T-helper 2 cell treated with Interferon-gamma antibody and Interleukin-4, amounts not matched to agents 100 ng/mL and 5 ng/mL, for 36 hours (primary cell): ENCODE measurements at regions not wholly inside any gene's neighbourhood (a gene's known extent, or its start where the extent isn't known, plus 50 kb on each side); places are given as distances from the start of the nearest gene placed in this dataset.

Experiments used
- intact Hi-C: fragments of 100-400 bp; cut with micrococcal nuclease; formaldehyde crosslinking; loops from one replicate; pipeline ENCODE4 v1.15.1; 2023

DNA sequence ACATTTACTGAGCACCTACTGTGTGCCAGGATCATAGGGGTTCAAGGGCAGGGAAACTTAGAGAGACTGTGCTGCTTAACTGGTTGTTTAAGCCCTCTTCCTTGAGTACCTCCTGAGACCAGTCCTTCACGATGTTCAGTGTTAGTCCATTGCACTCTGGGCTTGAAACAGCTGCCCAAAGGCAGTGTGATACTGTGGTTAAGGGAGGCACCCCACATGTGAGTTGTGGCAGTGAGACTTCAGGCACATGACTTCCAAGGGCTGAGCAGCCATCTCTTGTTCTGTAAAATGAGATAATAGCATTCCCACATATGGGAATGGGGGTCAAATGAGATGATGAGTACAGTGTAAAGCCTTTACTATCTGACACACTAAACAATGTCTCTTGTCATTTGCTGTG, 75.1 kb downstream of the LINGO1 start:
- intact Hi-C loops: no loop called here

DNA sequence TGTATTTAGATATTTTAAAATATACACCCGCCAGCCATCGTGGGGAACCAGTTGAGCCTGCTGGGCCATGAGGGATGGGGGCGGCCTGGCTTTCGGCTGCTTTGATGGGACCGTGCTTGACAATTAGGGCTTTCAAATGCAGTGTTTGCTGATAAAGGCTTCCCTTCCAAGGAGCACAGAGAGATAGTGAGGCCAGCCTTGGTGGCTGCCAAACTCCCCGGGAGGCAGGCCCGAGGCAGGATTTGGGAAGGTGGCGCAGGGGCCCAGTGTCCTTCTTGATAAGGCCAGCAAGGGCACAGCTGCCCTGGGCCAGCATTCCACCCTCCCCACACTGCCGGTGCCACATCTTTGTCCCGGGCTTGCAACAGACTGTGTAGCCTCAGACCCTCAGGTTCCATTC, 75.6 kb downstream of the LINGO1 start:
- intact Hi-C loops: no loop called here

DNA sequence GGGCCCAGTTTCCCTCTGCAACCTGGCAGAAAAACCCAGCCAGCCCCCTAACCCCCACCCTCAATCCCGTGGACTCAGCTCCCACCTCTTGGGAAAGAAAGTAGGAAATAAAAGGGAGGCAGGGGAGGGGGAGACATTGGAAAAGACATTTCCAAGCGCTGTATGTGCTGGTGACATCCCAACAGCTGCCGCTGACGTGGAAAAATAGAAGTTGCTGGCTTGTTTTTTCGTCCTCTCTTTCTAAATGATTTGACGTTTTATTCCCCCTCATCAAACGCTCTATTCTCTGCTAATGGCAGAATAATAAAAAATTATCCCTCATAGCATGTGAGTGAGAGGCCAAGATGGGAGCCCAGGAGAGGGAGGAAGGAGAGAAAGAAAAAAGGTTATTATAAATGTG, 76.1 kb downstream of the LINGO1 start:
- intact Hi-C loops: no loop called here

DNA sequence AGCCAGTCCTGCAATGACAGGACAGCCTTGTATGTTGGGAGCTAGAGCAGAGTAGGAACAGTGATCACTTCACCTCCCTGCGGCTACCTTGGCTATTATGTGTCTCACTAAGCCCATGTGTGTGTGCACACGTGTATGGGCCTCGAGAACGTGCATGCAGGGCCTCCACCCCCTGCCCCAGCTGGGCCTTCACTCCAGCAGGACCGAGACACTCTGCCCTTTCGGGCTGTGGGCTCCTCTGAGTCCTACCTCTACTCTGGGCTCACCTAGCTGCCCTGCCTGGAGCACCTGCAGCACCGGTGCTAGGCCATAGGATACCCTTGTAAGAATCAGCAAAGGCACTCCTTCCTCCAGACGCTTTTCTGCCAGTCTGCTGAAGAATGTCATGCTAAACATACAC, 77.5 kb downstream of the LINGO1 start:
- intact Hi-C loops: no loop called here

DNA sequence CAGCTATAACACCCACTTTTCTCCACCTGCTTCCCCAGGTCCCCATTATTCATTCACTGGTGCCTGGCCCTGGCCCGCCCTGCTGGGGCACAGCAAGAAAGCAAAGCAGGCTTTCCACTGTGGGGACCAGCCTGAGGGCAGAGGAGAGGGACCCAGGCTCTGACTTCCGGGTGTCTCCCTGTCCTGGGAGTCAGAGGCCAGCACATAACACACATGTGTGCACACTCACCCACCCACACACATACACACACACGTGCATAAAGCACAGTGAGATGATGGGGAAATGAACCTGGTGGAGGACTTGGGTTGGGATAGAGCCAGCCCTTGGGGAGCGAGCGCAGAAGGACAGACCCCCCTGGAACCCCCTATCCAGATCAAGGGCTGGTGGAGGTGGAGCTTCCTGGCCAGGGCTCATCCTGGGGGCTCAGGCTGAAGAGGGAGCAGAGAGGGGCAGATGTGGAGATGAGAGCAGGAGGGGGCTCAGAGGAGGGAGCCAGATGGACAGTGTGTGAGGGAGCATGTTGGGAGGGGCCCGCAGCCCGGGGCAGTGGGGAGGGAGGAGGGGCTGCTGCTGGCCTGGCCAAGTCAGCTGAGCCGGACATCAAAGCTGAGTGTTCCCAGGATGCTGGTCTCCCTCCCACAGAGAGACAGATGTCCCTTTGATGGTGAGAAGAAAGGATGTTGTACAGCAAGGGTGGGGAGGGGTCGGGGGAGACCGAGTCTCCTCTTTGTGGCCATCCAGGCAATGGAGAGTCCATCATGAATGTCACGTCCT, 78.2 kb downstream of the LINGO1 start:
- intact Hi-C loops: no loop called here

DNA sequence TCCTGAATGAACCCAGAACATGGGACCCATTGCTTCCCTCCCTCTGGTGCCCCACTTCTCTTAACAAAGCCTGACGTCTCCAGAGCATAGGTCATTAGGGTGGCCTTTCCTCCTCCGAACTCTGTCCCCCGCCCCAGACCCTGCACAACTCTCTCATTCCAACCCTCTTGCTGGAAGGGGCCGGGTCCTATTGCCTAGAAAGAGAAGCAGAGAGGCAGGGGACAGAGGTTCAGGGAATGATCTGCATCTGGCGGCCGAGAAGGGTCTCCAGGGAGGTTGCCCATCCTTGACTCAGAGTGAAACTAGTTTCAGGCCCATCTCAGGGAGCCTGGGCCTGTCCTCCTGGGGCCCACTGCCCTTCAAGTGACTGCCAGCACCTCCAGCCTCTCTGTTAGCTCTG, 79.0 kb downstream of the LINGO1 start:
- intact Hi-C loops: no loop called here

DNA sequence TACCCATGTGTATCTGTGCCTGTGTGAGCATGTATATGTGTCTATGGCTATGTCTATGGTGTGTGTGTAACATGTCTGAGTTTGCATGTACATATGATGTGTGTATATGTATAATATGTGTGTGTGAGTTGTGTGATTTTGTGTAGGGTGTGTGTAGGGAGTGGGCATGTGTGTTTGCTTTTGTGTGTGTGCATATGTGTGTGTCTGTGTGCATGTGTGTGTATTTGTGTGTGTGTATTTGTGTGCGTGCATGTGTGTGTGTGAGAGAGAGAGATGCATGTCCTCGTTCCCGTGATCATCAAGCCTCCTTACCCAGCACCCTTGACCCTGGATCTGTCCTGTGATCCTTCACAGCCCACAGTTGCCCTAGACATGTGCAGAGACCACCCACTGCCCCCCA, 79.5 kb downstream of the LINGO1 start:
- intact Hi-C loops: no loop called here

DNA sequence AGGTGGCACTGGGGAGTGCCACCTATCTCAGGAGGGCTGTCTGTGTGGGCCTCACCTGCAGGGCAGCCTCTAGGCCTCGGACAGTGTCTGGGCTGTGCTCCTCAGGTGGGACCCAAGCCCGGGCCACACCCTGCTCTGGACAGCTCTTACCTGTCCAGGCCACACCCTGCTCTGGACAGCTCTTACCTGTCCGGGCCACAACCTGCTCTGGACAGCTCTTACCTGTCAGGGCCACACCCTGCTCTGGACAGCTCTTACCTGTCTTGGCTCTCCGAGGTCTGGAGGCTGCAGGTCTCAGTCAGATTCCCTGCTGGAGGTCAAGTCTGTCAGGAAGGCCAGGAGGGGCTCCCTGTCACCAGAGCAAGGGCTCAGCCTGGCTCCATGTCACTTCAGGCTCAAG, 80.6 kb downstream of the LINGO1 start:
- intact Hi-C loops: no loop called here

DNA sequence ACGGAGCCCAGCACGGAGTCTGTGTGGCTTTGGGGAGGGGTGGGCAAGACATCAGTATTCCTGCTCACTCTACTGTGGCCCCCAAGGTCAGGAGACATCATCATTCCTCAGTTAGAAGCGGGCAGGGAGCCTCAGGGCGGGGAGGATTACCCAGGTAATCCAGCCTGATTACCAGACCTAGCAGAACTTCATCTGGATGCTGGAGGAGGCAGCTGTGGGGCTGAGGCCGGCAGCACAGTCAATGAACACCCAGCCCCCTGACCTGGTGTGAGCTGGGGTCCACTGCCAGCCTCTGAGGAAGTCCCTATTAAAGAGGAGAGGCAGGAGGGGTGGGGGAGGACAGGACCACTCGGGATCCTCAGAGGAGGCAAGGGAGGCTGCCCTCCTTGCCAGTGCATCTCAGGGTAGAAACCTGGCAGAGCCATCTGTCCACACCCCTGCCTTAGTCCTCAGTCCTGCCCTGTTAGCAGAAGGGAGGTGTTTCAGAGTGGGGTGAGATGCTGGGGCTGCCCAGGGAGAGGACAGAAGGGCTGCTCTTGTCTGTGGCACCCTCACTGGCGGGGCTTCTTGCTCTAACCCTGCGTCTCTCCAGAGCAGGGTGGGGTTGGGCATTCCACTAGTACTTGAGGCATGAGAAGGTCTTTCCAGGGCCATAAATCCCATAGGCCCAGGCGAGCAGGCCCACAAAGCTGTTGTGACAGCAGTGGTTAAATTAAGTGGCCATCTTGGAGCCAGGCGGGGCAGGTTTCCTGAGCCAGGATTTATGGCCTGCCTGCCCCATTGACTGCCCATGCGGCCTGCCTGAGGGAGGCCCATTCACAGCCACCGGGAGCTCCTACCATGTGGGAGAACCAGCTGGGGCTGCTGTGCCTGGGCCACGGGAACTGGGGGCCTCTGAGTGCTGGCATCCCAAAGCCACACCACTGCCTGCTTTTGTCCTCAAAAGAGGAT, 82.1 kb downstream of the LINGO1 start:
- intact Hi-C loops: no loop called here

DNA sequence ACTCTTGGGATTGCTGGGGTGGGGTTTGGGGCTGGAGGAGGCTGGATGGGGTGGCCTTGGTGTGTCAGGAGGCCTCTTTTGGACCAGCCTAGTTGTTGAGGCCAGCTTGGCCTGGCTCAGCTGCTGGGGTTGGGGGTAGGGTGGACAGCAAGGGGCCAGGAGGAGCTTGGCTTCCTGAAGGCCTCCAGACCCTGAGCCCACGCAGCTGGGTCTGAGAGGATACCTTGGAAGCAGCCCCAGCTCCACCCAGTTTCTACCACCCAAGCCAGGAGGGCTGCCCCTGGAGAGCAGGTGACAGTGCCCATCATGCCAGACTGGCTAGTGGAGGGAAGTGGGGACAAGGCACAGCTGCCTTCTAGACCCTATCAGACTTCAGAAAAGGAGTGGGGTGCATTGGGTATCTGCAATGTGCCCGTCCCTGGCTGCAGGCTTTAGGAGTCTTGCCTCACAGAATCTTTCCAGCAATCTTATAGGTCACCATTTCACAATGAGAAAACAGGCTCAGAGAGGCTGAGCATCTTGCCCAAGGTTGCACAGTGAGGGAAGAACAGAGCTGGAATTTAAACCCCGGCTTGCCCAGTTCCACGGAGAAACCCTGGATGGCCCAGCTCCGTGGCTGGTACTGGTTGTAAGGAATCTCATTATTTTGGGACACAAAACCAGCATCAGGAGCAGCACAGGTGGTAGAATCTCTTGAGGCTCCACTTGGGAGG, 83.0 kb downstream of the LINGO1 start:
- intact Hi-C loops: no loop called here

DNA sequence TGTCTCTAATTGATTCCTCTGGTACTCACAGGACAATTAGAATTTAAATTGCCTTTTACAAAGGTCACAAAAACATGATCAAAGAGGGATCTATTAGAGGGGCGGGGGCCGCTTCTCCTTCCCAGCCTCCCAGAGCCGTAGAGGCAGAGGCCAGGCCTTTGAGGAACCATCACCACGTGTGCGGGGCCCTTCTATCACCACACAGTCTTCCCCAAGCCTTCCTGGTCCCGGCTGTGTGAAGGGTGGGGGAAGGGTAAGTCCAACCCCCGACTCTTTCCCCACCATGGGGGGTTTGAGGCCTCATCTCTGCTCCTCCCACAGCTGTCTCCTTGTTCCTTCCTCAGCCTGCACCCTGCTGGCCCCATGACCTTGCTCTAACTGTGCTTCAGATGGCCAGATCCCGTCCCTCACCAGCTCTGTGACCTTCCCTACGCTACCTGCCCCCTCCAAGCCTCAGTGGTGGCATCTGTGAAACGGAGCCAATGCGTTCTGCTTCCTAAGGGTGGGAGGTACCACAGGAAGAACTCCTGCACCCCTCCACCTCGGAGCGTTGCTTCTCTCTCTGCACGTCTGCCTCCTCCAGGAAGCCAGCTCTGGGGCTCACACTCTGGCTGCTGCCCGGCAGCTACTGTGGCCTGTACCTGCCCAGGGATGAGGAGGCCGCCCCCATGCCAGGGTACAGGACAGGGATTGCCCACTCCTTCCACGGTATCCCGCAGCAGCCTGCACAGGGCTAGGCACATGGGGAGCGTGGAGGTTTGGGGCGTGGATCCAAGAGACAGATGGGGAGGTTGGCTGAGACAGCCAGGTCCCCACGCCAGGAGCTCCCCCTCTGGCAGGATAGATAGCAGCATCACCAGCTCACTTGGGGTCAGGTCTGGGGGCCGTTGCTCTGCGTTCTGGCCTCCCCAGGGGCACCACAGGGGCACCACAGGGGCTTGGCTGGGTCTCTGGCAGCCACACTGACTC, 83.8 kb downstream of the LINGO1 start:
- intact Hi-C loops: no loop called here

DNA sequence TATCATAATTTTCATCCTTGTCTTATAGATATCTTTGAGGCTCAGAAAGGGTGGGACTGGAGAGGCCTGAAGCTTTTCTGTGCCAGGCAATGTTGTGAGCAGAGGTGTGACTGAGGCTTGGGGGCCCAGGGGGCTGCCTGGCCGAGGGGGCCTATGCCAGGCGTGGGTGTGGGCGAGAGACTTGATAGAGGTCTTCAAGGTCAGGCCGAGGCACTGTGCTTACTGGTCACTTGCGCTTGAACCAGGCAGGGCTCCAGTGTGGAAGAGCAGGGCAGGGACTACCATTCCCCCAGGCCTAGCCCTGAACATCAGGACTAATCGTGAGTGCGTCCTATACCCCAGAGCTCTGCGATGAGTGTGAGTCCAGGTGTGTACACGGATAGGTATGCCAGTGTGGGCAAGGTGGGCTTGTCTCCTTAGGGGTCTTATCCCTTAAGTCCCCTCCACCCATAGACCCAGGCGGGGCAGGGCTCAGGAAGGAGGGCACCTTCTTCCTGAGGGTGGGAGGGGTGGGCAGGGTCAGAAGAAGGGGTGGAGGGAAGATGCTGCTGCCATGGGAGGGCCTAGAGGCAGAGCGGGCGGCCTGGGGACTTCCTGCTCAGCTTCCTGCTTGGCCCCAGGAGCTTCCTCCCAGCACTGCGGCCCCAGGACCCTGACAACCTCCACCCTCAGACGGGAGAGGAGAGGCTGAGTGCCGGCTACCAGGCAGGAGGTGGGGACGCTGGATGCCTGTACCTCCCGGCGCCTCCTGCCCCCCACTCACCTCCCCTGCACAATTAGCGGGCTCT, 84.7 kb downstream of the LINGO1 start:
- intact Hi-C loops: no loop called here

DNA sequence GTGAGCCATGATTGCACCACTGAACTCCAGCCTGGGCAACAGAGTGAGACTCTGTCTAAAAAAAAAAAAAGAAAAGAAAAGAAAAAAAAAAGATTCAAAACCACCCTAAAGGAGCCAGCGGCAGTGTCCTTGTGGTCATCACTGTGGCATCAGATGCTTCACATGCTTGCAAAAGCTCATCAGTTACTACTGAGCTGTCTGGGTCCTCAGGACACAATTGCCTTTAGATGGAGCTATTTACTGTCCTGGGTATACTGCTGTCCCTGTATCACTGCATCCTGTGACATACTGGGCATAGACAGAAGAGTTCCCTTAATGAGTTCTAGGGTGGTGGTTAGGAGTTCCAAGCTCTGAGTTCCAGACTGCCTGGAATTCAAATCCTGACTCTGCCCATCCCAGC, 85.8 kb downstream of the LINGO1 start:
- intact Hi-C loops: no loop called here

DNA sequence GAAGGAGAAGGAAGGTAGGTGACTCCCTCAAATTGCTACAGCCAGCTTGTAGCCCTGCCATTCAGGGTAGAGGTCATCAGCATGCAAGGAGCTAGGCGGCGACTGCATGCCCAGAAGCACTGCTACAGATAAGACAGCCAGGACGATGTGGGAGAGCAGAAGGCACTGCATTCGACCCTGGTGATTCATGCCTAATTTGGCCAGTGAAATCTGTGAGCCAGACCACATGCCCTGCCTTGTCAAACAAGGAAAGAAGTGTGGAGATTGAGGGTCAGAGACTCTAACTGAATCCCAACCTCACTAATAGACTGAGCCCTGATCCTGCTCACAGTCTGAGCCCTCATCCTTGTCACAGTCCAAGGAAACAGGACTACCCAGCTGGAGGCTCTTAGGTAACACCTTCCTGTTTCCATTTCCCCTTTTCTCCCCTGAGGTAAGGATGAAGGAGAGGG, 86.6 kb downstream of the LINGO1 start:
- intact Hi-C loops: no loop called here

DNA sequence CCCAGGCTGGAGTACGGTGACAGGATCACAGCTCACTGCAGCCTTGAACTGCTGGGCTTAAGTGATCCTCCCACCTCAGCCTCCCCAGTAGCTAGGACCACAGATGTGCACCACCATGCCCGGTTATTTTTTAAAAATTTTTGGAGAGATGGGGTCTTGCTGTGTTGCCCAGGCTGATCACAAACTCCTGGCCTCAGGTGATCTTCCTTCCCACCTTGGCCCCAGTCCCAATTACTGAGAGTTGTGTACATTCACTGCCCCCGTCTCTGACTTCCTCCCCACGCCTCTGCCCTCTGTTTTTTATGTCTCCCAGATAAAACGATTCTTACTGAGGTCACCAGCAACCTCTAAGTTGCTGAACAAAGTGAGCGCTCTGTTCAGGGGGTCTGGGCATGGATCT, 87.7 kb downstream of the LINGO1 start:
- intact Hi-C loops: no loop called here

DNA sequence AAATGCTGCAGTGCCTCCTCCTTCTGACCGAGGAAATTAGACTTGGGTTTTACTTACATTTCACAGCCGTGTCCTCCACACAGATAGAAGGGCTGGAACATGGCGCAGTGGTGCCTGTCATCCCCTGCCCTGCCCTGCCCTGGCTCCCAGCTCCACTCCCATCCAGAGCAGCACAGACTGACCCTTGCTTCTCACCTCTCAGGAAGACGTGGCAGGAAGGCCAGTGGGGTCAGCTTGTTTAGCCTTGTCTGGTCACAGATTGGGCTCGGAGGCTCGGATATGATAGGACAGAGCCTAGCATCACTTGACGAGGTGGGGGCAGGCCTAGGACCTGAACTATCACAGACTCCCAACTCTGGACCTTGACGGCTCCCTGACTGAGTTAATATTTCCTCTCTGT, 88.5 kb downstream of the LINGO1 start:
- intact Hi-C loops: no loop called here

DNA sequence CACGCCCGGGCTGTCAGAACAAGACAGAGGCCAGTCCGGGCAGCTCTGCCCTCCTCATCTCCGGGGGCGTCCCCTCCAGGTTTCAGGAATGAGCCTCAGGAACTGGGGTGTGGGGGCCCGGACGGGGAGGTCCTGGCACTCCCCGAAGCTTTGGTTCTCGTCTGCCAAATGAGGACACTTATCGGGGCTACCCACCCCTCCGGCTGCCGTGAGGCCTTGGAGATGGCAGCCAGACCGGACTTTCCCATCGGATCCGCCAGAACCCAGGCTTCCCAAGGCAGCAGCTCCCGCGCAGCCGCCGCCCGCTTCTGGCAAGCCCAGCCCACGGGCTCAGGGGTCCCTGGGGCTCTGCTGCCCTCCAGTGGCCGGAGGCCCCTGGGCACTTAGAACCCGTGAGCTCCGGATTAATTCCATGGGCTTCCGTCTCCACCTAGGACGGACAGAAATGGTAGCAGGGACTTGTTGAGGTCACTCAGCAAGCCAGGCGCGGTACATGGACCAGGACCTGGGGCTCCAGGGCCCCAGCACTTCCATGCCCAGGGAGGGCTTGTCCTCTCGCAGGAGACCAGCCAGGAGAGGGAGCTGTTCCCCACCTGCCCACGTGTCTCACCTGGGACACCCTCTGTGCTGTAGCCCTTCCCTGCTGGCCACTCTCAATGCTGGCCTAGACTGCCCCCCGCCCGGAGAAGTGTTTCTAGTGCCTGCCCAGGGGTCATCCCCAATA, 89.4 kb downstream of the LINGO1 start:
- intact Hi-C loops: loop anchor here (1.0 to 2.0 kb wide), 3 partner anchors 357 to 571 kb away; no protein-coding TSS in a partner anchor

DNA sequence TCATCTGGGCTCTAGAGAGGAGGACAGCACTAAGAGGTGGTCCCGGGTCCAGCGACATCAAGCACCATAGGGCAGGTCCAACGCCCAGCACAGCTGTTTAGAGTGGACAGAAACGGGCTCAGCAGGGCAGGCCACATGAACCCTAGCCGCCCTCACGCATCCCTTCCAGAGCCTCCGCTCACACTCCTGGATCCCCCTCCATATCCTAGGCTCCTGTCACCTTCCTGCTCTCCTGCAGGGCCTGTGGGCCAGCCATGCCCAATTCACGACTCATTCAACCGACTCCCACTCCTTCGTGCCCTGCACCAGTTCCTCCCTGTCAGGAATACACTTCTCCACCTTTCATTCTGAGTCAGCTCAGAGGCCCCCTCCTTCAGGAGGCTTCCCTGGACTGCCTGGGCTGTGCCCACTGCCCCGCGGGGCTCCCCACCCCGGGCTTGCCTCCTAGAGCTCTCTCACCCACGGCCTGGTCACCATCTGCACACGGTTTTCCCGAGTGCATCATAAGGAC, 90.2 kb downstream of the LINGO1 start:
- intact Hi-C loops: loop anchor here (1.0 to 2.0 kb wide), 3 partner anchors 356 to 570 kb away; no protein-coding TSS in a partner anchor
